H1 (cell line): ENCODE measurements at regions not wholly inside any gene's neighbourhood (a gene's known extent, or its start where the extent isn't known, plus 50 kb on each side); places are given as distances from the start of the nearest gene placed in this dataset.

Experiments used
- CTCF ChIP-seq, 3 experiments: IDR thresholded peaks; 1 replicate in 2 of 3; 2 replicates in 1 of 3; pipeline versions ENCODE4 v1.5.1 to v1.6.1; 2011; ENCODE audit warnings: low read length in 3 of 3, mild to moderate bottlenecking in 3 of 3, inconsistent platforms in 2 of 3, low read depth in 1 of 3, moderate library complexity in 1 of 3; ENCODE audit not compliant: insufficient read depth in 1 of 3; ENCODE audit errors: control extremely low read depth in 1 of 3
- JUN ChIP-seq: IDR thresholded peaks from 2 replicates; pipeline ENCODE4 v1.6.1; 2011; ENCODE audit warnings: low read depth, mild to moderate bottlenecking, improper control_type of control experiment, low read length
- POLR2A ChIP-seq, 2 experiments: IDR thresholded peaks; 1 replicate in 1 of 2; 2 replicates in 1 of 2; pipeline ENCODE4 v1.6.1; 2011; ENCODE audit warnings: low read depth in 2 of 2, low read length in 2 of 2, mild to moderate bottlenecking in 2 of 2; ENCODE audit errors: control extremely low read depth in 1 of 2

- no peak for TF ChIP-seq JUN
- no peak for TF ChIP-seq CTCF (IDR thresholded peaks at IDR 0.05; ENCODE audit: control extremely low read depth in 1 of 3, insufficient read depth in 1 of 3, low read depth in 1 of 3, low read length in 3 of 3)
- no peak for TF ChIP-seq POLR2A (IDR thresholded peaks at IDR 0.05; ENCODE audit: control extremely low read depth in 1 of 2, low read depth in 2 of 2, low read length in 2 of 2)
Observed at GRCh38 chr2:217593732-217594131, 409.1 kb downstream of the TNS1 start.
